Endothelial cell of umbilical vein (primary cell): ENCODE measurements at regions not wholly inside any gene's neighbourhood (a gene's known extent, or its start where the extent isn't known, plus 50 kb on each side); places are given as distances from the start of the nearest gene placed in this dataset.

Experiments used
- BruUV-seq: library from RNA; stranded (reverse); fragments of 400-500 nt; replicated peaks from 2 replicates; lab custom pipeline; 2021; lab: Mats Ljungman, UMichigan
- CTCF ChIA-PET: fragments of 300-600, 350-600 bp; sonication (Branson Sonifier 250); formaldehyde crosslinking; loops from one replicate; lab custom pipeline; 2021; ENCODE audit warnings: antibody characterized with exemption, inconsistent platforms; lab: Charles Lee
- POLR2A ChIA-PET: fragments of 300-600, 350-600 bp; sonication (Branson Sonifier 250); formaldehyde crosslinking; loops from one replicate; lab custom pipeline; 2021; ENCODE audit warnings: antibody characterized with exemption, inconsistent platforms; lab: Charles Lee
- DNase-seq: peaks from one replicate; pipeline ENCODE4 v3.0.0-alpha.2; 2011; ENCODE audit warnings: low read depth, low spot score
- FAIRE-seq: peaks from 2 replicates; lab custom pipeline; 2011; peaks lifted over from hg19 to GRCh38; lab: Jason Lieb, UNC
- H2AFZ ChIP-seq: 2 replicates; pipeline ENCODE4 v1.6.0; 2012; ENCODE audit warnings: low read depth, low read length, control low read depth, inconsistent platforms
- H3K27ac ChIP-seq: 2 replicates; pipeline ENCODE4 v1.5.1; 2011; ENCODE audit warnings: low read depth, mild to moderate bottlenecking, control low read depth, low read length, moderate library complexity; ENCODE audit not compliant: insufficient read depth
- H3K27me3 ChIP-seq, 2 experiments: 2 replicates each; pipeline versions ENCODE4 v1.6.0 to v1.6.1; 2011; ENCODE audit warnings: low read length in 2 of 2, mixed read lengths in 1 of 2; ENCODE audit not compliant: control insufficient read depth in 2 of 2, insufficient read depth in 2 of 2
- H3K36me3 ChIP-seq, 2 experiments: 2 replicates in 1 of 2; 3 replicates in 1 of 2; pipeline ENCODE4 v1.5.1; 2011; ENCODE audit warnings: low read length in 2 of 2, mild to moderate bottlenecking in 1 of 2, moderate library complexity in 1 of 2; ENCODE audit not compliant: control insufficient read depth in 2 of 2, insufficient read depth in 2 of 2; ENCODE audit errors: extremely low read depth in 1 of 2
- H3K4me1 ChIP-seq: 3 replicates; pipeline ENCODE4 v1.5.1; 2011; ENCODE audit warnings: mild to moderate bottlenecking, low read length; ENCODE audit not compliant: control insufficient read depth, insufficient read depth; ENCODE audit errors: extremely low read depth
- H3K4me2 ChIP-seq: 2 replicates; pipeline ENCODE4 v1.6.1; 2011; ENCODE audit warnings: low read length, control low read depth, mixed read lengths; ENCODE audit not compliant: insufficient read depth
- H3K4me3 ChIP-seq, 3 experiments: fragments of 200-600 bp in 1 of 3; sonication (generic), shearing (Covaris generic) in 1 of 3; replicated peaks in 1 of 3; 2 replicates each; pipeline ENCODE4 v1.5.1; 2011 to 2016; ENCODE audit warnings: control low read depth in 3 of 3, low read length in 3 of 3, mild to moderate bottlenecking in 2 of 3, inconsistent platforms in 1 of 3, low read depth in 1 of 3, moderate library complexity in 1 of 3; ENCODE audit not compliant: insufficient read depth in 1 of 3
- H3K79me2 ChIP-seq: 2 replicates; pipeline ENCODE4 v1.6.0; 2012; ENCODE audit warnings: low read length, inconsistent platforms; ENCODE audit not compliant: control insufficient read depth, insufficient read depth
- H3K9ac ChIP-seq: replicated peaks from 2 replicates; pipeline ENCODE3; 2011; ENCODE audit warnings: low read length, control low read depth; ENCODE audit not compliant: insufficient read depth; ENCODE audit errors: extremely low read depth
- H3K9me1 ChIP-seq: replicated peaks from 3 replicates; pipeline ENCODE4 v1.6.0; 2011; ENCODE audit warnings: mild to moderate bottlenecking, low read length; ENCODE audit not compliant: control insufficient read depth, insufficient read depth; ENCODE audit errors: extremely low read depth
- H3K9me3 ChIP-seq: replicated peaks from 2 replicates; pipeline ENCODE4 v1.5.1; 2012; ENCODE audit warnings: low read length, inconsistent platforms; ENCODE audit not compliant: control insufficient read depth, insufficient read depth
- H4K20me1 ChIP-seq: replicated peaks from 2 replicates; pipeline ENCODE3; 2011; ENCODE audit warnings: mild to moderate bottlenecking, low read length; ENCODE audit not compliant: control insufficient read depth, insufficient read depth; ENCODE audit errors: extremely low read depth
- CTCF ChIP-seq, 2 donors: IDR thresholded peaks; 1 replicate in 1 of 2; 2 replicates in 1 of 2; pipeline ENCODE4 v1.5.1; 2011; ENCODE audit warnings: low read length in 2 of 2, mild to moderate bottlenecking in 2 of 2, moderate library complexity in 2 of 2, control low read depth in 1 of 2, inconsistent platforms in 1 of 2, low read depth in 1 of 2; ENCODE audit not compliant: insufficient read depth in 1 of 2; ENCODE audit errors: extremely low read depth in 1 of 2
- EZH2 ChIP-seq: IDR thresholded peaks from 2 replicates; pipeline ENCODE4 v1.6.1; 2012; ENCODE audit warnings: borderline replicate concordance, low read depth, mild to moderate bottlenecking, moderate library complexity, low read length, inconsistent platforms; ENCODE audit not compliant: severe bottlenecking
- FOS ChIP-seq: IDR thresholded peaks from 2 replicates; pipeline ENCODE4 v1.6.1; 2011; ENCODE audit warnings: mild to moderate bottlenecking, low read length, moderate library complexity, borderline replicate concordance; ENCODE audit not compliant: insufficient read depth
- GATA2 ChIP-seq: IDR thresholded peaks from 2 replicates; pipeline ENCODE4 v1.7.0; 2011; ENCODE audit warnings: low read depth, mild to moderate bottlenecking, moderate library complexity, mixed read lengths, low read length; ENCODE audit not compliant: insufficient read length, insufficient read depth
- JUN ChIP-seq: IDR thresholded peaks from 2 replicates; pipeline ENCODE4 v1.6.1; 2011; ENCODE audit warnings: borderline replicate concordance, low read depth; ENCODE audit not compliant: insufficient read length, insufficient read depth
- MYC ChIP-seq: IDR thresholded peaks from one replicate; pipeline ENCODE4 v1.6.1; 2011; ENCODE audit warnings: mild to moderate bottlenecking, low read depth, low read length
- POLR2A ChIP-seq: IDR thresholded peaks from 2 replicates; pipeline ENCODE4 v1.6.1; 2012; ENCODE audit warnings: low read depth, mild to moderate bottlenecking, control low read depth, low read length
- POLR2AphosphoS5 ChIP-seq: IDR thresholded peaks from 2 replicates; pipeline ENCODE4 v1.6.1; 2012; ENCODE audit warnings: low read depth, mild to moderate bottlenecking, control low read depth, low read length, moderate library complexity; ENCODE audit not compliant: insufficient read depth
- dilution Hi-C: fragments of 300-500 bp; cut with MboI; formaldehyde crosslinking; loops from one replicate; pipeline ENCODE4 v1.15.0; 2019; ENCODE audit warnings: low sequenced_read_pairs; ENCODE audit not compliant: extremely low pct_ligation_motif_present
- intact Hi-C: fragments of 100-400 bp; cut with micrococcal nuclease; formaldehyde crosslinking; loops from one replicate; pipeline ENCODE4 v1.10.0; 2022
- TF ChIP-seq, protein P1 (sequence below): IDR thresholded peaks from 2 replicates; pipeline ENCODE4 v1.6.1; 2011; ENCODE audit not compliant: insufficient read depth, insufficient read length

DNA sequence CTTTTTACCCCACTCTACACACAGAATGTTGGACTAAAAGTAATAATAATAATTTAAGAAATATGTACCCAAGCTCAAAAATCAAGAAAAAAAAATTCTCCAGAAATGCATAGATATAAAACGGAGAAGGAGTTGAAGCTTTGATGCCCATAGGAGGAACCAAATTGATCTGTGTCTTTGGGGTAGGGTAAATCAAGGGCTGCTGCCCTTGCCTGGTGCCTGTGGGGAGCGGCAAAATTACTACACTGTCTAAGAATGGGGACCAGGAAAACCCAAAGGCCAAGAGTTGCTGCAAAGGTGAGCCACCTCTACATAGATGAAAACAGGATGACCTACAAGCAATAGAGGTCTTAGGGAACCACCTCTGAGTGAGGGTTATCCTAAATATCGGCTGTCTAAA lies 56.0 kb upstream of the SPPL2A start:
- dilution Hi-C loops: no loop called here
- POLR2A ChIA-PET: no interaction called here
- no TSS peak for BruUV-seq

More for the DNA sequence above, 56.0 kb upstream of the SPPL2A start:
- CTCF ChIA-PET: interaction anchor here (0.9 to 1.1 kb wide), 2 partner anchors 13 to 26 kb away, joined by 3 read pairs; no protein-coding TSS in a partner anchor
- Histone ChIP-seq H3K4me1 (peaks cover 7% of the 10 kb centered on the region), H3K4me3 (no peak overlapping the region), H3K27me3 (peaks cover 3 to 9% of the 10 kb centered on the region in 2 experiments), H3K9ac (no peak overlapping the region), H3K9me3 (no peaks in the 10 kb centered on the region), H4K20me1 (no peaks in the 10 kb centered on the region), H3K36me3 (no peaks in the 10 kb centered on the region), H3K27ac (no peak overlapping the region), H3K4me2 (no peak overlapping the region), H3K79me2 (no peaks in the 10 kb centered on the region), H2AFZ (no peak overlapping the region), H3K9me1 (no peaks in the 10 kb centered on the region)
- DNase-seq: no peak
- TF ChIP-seq JUN: no peak
- TF ChIP-seq EZH2: no peak
- no peak for TF ChIP-seq CTCF (IDR thresholded peaks at IDR 0.05; ENCODE audit: extremely low read depth in 1 of 2, insufficient read depth in 1 of 2, low read depth in 1 of 2, low read length in 2 of 2)
- TF ChIP-seq FOS: no peak
- no peak for TF ChIP-seq POLR2A
- TF ChIP-seq POLR2AphosphoS5: no peak
- TF ChIP-seq MYC: no peak
- TF ChIP-seq, protein P1, sequence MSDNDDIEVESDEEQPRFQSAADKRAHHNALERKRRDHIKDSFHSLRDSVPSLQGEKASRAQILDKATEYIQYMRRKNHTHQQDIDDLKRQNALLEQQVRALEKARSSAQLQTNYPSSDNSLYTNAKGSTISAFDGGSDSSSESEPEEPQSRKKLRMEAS: no peak
- TF ChIP-seq GATA2: no peak
- intact Hi-C loops: no loop called here
- FAIRE-seq: no peak
